GM12873 (cell line): ENCODE measurements at regions not wholly inside any gene's neighbourhood (a gene's known extent, or its start where the extent isn't known, plus 50 kb on each side); places are given as distances from the start of the nearest gene placed in this dataset.

Experiments used
- CTCF ChIP-seq: IDR thresholded peaks from 2 replicates; pipeline ENCODE4 v1.5.1; 2012; ENCODE audit warnings: low read depth, mild to moderate bottlenecking, moderate library complexity, low read length, control low read depth; ENCODE audit not compliant: insufficient read depth; ENCODE audit errors: missing control alignments

- TF ChIP-seq CTCF, result no peak
Observed at GRCh38 chr4:43690116-43690515, 758.5 kb downstream of the KCTD8 start.

- TF ChIP-seq CTCF, result no peak
Observed at GRCh38 chr4:43693876-43694275, 754.7 kb downstream of the KCTD8 start.

- TF ChIP-seq CTCF, result peak; percentile 3
Observed at GRCh38 chr4:43709443-43709842, 739.2 kb downstream of the KCTD8 start.

- TF ChIP-seq CTCF, result no peak
Observed at GRCh38 chr4:43716721-43717395, 731.8 kb downstream of the KCTD8 start.

- no peak for TF ChIP-seq CTCF
Observed at GRCh38 chr4:43718369-43718768, 730.2 kb downstream of the KCTD8 start.

GRCh38 chr4:43732829-43733426, 715.7 kb downstream of the KCTD8 start:
- no peak for TF ChIP-seq CTCF

GRCh38 chr4:43742083-43742482, 706.5 kb downstream of the KCTD8 start:
- TF ChIP-seq CTCF, result no peak
